ENCODE measurements at regions not wholly inside any gene's neighbourhood (a gene's known extent, or its start where the extent isn't known, plus 50 kb on each side); places are given as distances from the start of the nearest gene placed in this dataset.

DNA sequence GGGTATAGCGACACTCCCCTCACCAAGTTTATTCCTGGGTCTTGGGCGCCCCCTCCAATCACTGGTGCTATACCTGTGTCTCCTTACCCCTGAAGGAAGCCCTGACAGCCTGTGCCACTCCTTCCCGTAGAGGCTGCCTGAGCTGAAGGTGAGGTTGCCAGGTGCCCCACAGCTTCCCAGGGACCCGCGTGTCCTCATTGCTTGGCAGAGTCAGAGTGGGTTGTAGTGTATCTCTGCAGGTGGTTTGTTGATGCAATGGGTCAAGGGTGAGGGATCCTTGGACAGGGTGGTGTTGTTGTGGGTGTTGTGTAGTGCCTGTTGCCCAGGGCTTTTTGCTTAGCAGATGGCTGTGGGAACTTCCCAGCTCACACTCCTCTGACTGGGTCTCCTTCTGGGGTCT, 438.7 kb upstream of the FSIP2 start:
- WGBS, 2 experiments (ENCODE audit: extremely low coverage in 2 of 2, insufficient read length in 1 of 2): no CpG with 5 or more reads among the region's 5 CpGs
- Histone ChIP-seq H3K4me2 (ENCODE audit: low read depth, low read length) (no peak overlapping the region), H4K20me1 (ENCODE audit: insufficient read depth, low read length) (no peaks in the 10 kb centered on the region), H2AK5ac (ENCODE audit: low read depth, low read length) (no peak overlapping the region), H2BK5ac (ENCODE audit: low read depth, low read length, poor library complexity, severe bottlenecking) (no peak overlapping the region), H3K79me1 (ENCODE audit: low read depth in 1 of 2, low read length in 2 of 2) (no peaks in the 10 kb centered on the region), H3K56ac (ENCODE audit: extremely low read depth, insufficient read depth, low read length) (no peak overlapping the region), H3K27me3 (ENCODE audit: control insufficient read depth, insufficient read depth, low read length) (no peaks in the 10 kb centered on the region), H3K18ac (ENCODE audit: low read depth, low read length) (no peak overlapping the region), H2BK15ac (ENCODE audit: low read depth, low read length) (no peak overlapping the region), H2BK20ac (ENCODE audit: low read depth, low read length) (no peak overlapping the region), H3K14ac (replicated peaks; ENCODE audit: low read depth, low read length) (no peak overlapping the region), H3K9me3 (ENCODE audit: control insufficient read depth, insufficient read depth, low read length) (peaks cover 12% of the 10 kb centered on the region; the same call in 1 of the 2 replicates), H4K8ac (ENCODE audit: low read depth in 2 of 2, low read length in 2 of 2) (no peak overlapping the region), H3K9ac (ENCODE audit: low read depth, low read length) (no peak overlapping the region), H2AK9ac (replicated peaks; ENCODE audit: low read depth, low read length, poor library complexity) (no peak overlapping the region), H4K91ac (ENCODE audit: insufficient read depth, low read depth, low read length) (no peak overlapping the region), H3K4me3 (ENCODE audit: insufficient read depth, low read depth, low read length) (no peak overlapping the region), H4K5ac (ENCODE audit: low read depth, low read length) (no peak overlapping the region), H3K9me1 (ENCODE audit: insufficient read depth, low read length) (no peaks in the 10 kb centered on the region), H2BK120ac (ENCODE audit: low read depth, low read length) (no peak overlapping the region), H3K23ac (ENCODE audit: low read depth, low read length) (no peak overlapping the region), H2AFZ (replicated peaks; ENCODE audit: low read length, poor library complexity) (peak overlapping the region; percentile 32), H3K4me1 (ENCODE audit: control insufficient read depth, insufficient read depth, low read length) (no peaks in the 10 kb centered on the region), H3K27ac (ENCODE audit: insufficient read depth, low read length) (no peak overlapping the region), H3K4ac (ENCODE audit: low read depth, low read length) (no peak overlapping the region), H3K36me3 (ENCODE audit: control insufficient read depth, insufficient read depth, low read length) (no peaks in the 10 kb centered on the region)
- dilution Hi-C loops (cut with HindIII; ENCODE audit: low sequenced_read_pairs, unreplicated experiment): no loop called here
- POLR2A ChIA-PET (ENCODE audit: unreplicated experiment): no interaction called here
- no peak for DNase-seq
- no TSS peak for BruUV-seq (replicated peaks)
- CTCF ChIA-PET: no interaction called here
- intact Hi-C loops (cut with micrococcal nuclease): no loop called here
- in situ Hi-C loops (cut with MboI; ENCODE audit: low sequenced_read_pairs): no loop called here
- TF ChIP-seq RCOR1 (IDR thresholded peaks at IDR 0.05; ENCODE audit: insufficient replicate concordance, low read length) (no peak), USF2 (IDR thresholded peaks at IDR 0.05; ENCODE audit: low read depth, low read length) (no peak)
- TF ChIP-seq, protein P1, sequence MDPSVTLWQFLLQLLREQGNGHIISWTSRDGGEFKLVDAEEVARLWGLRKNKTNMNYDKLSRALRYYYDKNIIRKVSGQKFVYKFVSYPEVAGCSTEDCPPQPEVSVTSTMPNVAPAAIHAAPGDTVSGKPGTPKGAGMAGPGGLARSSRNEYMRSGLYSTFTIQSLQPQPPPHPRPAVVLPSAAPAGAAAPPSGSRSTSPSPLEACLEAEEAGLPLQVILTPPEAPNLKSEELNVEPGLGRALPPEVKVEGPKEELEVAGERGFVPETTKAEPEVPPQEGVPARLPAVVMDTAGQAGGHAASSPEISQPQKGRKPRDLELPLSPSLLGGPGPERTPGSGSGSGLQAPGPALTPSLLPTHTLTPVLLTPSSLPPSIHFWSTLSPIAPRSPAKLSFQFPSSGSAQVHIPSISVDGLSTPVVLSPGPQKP (IDR thresholded peaks at IDR 0.05; ENCODE audit: borderline replicate concordance, low read depth, low read length): no peak
- no peak for ATAC-seq (ENCODE audit: low read depth)

Data from IMR-90 (cell line).